ENCODE measurements at regions not wholly inside any gene's neighbourhood (a gene's known extent, or its start where the extent isn't known, plus 50 kb on each side); places are given as distances from the start of the nearest gene placed in this dataset.

GRCh38 chrX:23540532-23540931 lies 126.8 kb upstream of the PRDX4 start:
- no peak for DNase-seq (ENCODE audit: low spot score)

- no peak for DNase-seq (ENCODE audit: low spot score)
Observed at GRCh38 chrX:23548164-23548563, 119.1 kb upstream of the PRDX4 start.

GRCh38 chrX:23552303-23552702 lies 115.0 kb upstream of the PRDX4 start:
- no peak for DNase-seq (ENCODE audit: low spot score)

GRCh38 chrX:23554304-23554703 lies 113.0 kb upstream of the PRDX4 start:
- peak; percentile 3 for DNase-seq (ENCODE audit: low spot score)

- no peak for DNase-seq (ENCODE audit: low spot score)
Observed at GRCh38 chrX:23557070-23557469, 110.2 kb upstream of the PRDX4 start.

- DNase-seq (ENCODE audit: low spot score), result no peak
Observed at GRCh38 chrX:23559975-23560374, 107.3 kb upstream of the PRDX4 start.

- DNase-seq (ENCODE audit: low spot score), result no peak
Observed at GRCh38 chrX:23570674-23571343, 96.5 kb upstream of the PRDX4 start.

GRCh38 chrX:23575281-23575680 lies 92.0 kb upstream of the PRDX4 start:
- DNase-seq (ENCODE audit: low spot score), result no peak

GRCh38 chrX:23578079-23578478 lies 89.2 kb upstream of the PRDX4 start:
- DNase-seq (ENCODE audit: low spot score), result no peak

- DNase-seq (ENCODE audit: low spot score), result no peak
Observed at GRCh38 chrX:23589496-23589895, 77.8 kb upstream of the PRDX4 start.

GRCh38 chrX:23592741-23593140 lies 74.6 kb upstream of the PRDX4 start:
- no peak for DNase-seq (ENCODE audit: low spot score)

- no peak for DNase-seq (ENCODE audit: low spot score)
Observed at GRCh38 chrX:23598575-23598974, 68.7 kb upstream of the PRDX4 start.

- no peak for DNase-seq (ENCODE audit: low spot score)
Observed at GRCh38 chrX:23603501-23603900, 63.8 kb upstream of the PRDX4 start.

- no peak for DNase-seq (ENCODE audit: low spot score)
Observed at GRCh38 chrX:23610495-23610894, 56.8 kb upstream of the PRDX4 start.

- no peak for DNase-seq (ENCODE audit: low spot score)
Observed at GRCh38 chrX:23612846-23613245, 54.4 kb upstream of the PRDX4 start.

GRCh38 chrX:23616361-23616760 lies 50.9 kb upstream of the PRDX4 start:
- DNase-seq (ENCODE audit: low spot score), result peak; percentile 1

All from globus pallidus (tissue), 1 donor.